ENCODE measurements at regions not wholly inside any gene's neighbourhood (a gene's known extent, or its start where the extent isn't known, plus 50 kb on each side); places are given as distances from the start of the nearest gene placed in this dataset.

GRCh38 chr15:25170113-25170731 lies 215.4 kb downstream of the SNRPN start:
- H3K4me3 ChIP-seq (replicated peaks; ENCODE audit: insufficient read depth, low read length) = no peak overlapping the region
- DNase-seq (ENCODE audit: low read depth in 1 of 2, low spot score in 1 of 2) = no peak
- TF ChIP-seq GABPA (IDR thresholded peaks at IDR 0.05; ENCODE audit: low read depth) (no peak), CTCF (IDR thresholded peaks at IDR 0.05; ENCODE audit: insufficient read depth, low read length) (no peak), POLR2AphosphoS5 (IDR thresholded peaks at IDR 0.05; ENCODE audit: low read depth) (no peak), REST (IDR thresholded peaks at IDR 0.05; ENCODE audit: insufficient replicate concordance, low read depth) (no peak), SPI1 (IDR thresholded peaks at IDR 0.05; ENCODE audit: borderline replicate concordance, low read depth) (no peak)
- H3K27ac ChIP-seq (replicated peaks) = no peak overlapping the region
- no peaks in the 10 kb centered on the region for H3K27me3 ChIP-seq (ENCODE audit: insufficient read depth, poor library complexity, severe bottlenecking)

GRCh38 chr15:25170781-25171110 lies 216.0 kb downstream of the SNRPN start:
- TF ChIP-seq SPI1 (IDR thresholded peaks at IDR 0.05; ENCODE audit: borderline replicate concordance, low read depth) (no peak), GABPA (IDR thresholded peaks at IDR 0.05; ENCODE audit: low read depth) (no peak), REST (IDR thresholded peaks at IDR 0.05; ENCODE audit: insufficient replicate concordance, low read depth) (no peak), CTCF (IDR thresholded peaks at IDR 0.05; ENCODE audit: insufficient read depth, low read length) (no peak), POLR2AphosphoS5 (IDR thresholded peaks at IDR 0.05; ENCODE audit: low read depth) (no peak)
- no peaks in the 10 kb centered on the region for H3K27me3 ChIP-seq (ENCODE audit: insufficient read depth, poor library complexity, severe bottlenecking)
- no peak for DNase-seq (ENCODE audit: low read depth in 1 of 2, low spot score in 1 of 2)
- H3K27ac ChIP-seq (replicated peaks) = no peak overlapping the region
- H3K4me3 ChIP-seq (replicated peaks; ENCODE audit: insufficient read depth, low read length) = no peak overlapping the region

GRCh38 chr15:25171111-25171811 lies 216.5 kb downstream of the SNRPN start:
- H3K27me3 ChIP-seq (ENCODE audit: insufficient read depth, poor library complexity, severe bottlenecking) = no peaks in the 10 kb centered on the region
- no peak for TF ChIP-seq SPI1 (IDR thresholded peaks at IDR 0.05; ENCODE audit: borderline replicate concordance, low read depth)
- TF ChIP-seq CTCF (IDR thresholded peaks at IDR 0.05; ENCODE audit: insufficient read depth, low read length) = no peak
- TF ChIP-seq REST (IDR thresholded peaks at IDR 0.05; ENCODE audit: insufficient replicate concordance, low read depth) = no peak
- no peak for TF ChIP-seq POLR2AphosphoS5 (IDR thresholded peaks at IDR 0.05; ENCODE audit: low read depth)
- TF ChIP-seq GABPA (IDR thresholded peaks at IDR 0.05; ENCODE audit: low read depth) = no peak
- H3K27ac ChIP-seq (replicated peaks) = no peak overlapping the region
- no peak overlapping the region for H3K4me3 ChIP-seq (replicated peaks; ENCODE audit: insufficient read depth, low read length)
- no peak for DNase-seq (ENCODE audit: low read depth in 1 of 2, low spot score in 1 of 2)

Measured in HL-60 (cell line).